ENCODE measurements at regions not wholly inside any gene's neighbourhood (a gene's known extent, or its start where the extent isn't known, plus 50 kb on each side); places are given as distances from the start of the nearest gene placed in this dataset.

- Histone ChIP-seq H3K4me3 (ENCODE audit: low read depth, low read length) (no peak overlapping the region), H3K9me3 (ENCODE audit: control insufficient read depth, insufficient read depth, low read length) (no peaks in the 10 kb centered on the region), H3K27ac (ENCODE audit: low read depth, low read length) (no peak overlapping the region), H3K27me3 (ENCODE audit: control insufficient read depth, insufficient read depth, low read length) (no peaks in the 10 kb centered on the region)
- DNase-seq (ENCODE audit: low read depth, low spot score), result no peak
- POLR2A ChIA-PET, result no interaction called here
- CTCF ChIA-PET, result no interaction called here
- TF ChIP-seq CTCF (IDR thresholded peaks at IDR 0.05; ENCODE audit: low read depth, low read length), result no peak
These were observed 283.4 kb upstream of the PTGER4 start for GRCh38 chr5:40396317-40396716.

GRCh38 chr5:40395251-40395650 is 284.5 kb upstream of the PTGER4 start:
- TF ChIP-seq CTCF (IDR thresholded peaks at IDR 0.05; ENCODE audit: low read depth, low read length), result no peak
- Histone ChIP-seq H3K27ac (ENCODE audit: low read depth, low read length) (no peak overlapping the region), H3K27me3 (ENCODE audit: control insufficient read depth, insufficient read depth, low read length) (no peaks in the 10 kb centered on the region), H3K9me3 (ENCODE audit: control insufficient read depth, insufficient read depth, low read length) (no peaks in the 10 kb centered on the region), H3K4me3 (ENCODE audit: low read depth, low read length) (no peak overlapping the region)
- ChIA-PET CTCF (interaction anchor here (0.5 kb wide), 1 partner anchor 50 kb away, joined by 3 read pairs; no protein-coding TSS in a partner anchor), POLR2A (no interaction called here)
- DNase-seq (ENCODE audit: low read depth, low spot score), result no peak

GRCh38 chr5:40394698-40395097 is 285.0 kb upstream of the PTGER4 start:
- H3K9me3 ChIP-seq (ENCODE audit: control insufficient read depth, insufficient read depth, low read length), result no peaks in the 10 kb centered on the region
- H3K4me3 ChIP-seq (ENCODE audit: low read depth, low read length), result no peak overlapping the region
- DNase-seq (ENCODE audit: low read depth, low spot score), result no peak
- TF ChIP-seq CTCF (IDR thresholded peaks at IDR 0.05; ENCODE audit: low read depth, low read length), result no peak
- no peaks in the 10 kb centered on the region for H3K27me3 ChIP-seq (ENCODE audit: control insufficient read depth, insufficient read depth, low read length)
- POLR2A ChIA-PET, result no interaction called here
- CTCF ChIA-PET, result no interaction called here
- H3K27ac ChIP-seq (ENCODE audit: low read depth, low read length), result no peak overlapping the region

GRCh38 chr5:40391642-40392041 is 288.1 kb upstream of the PTGER4 start:
- no peak for TF ChIP-seq CTCF (IDR thresholded peaks at IDR 0.05; ENCODE audit: low read depth, low read length)
- ChIA-PET CTCF (no interaction called here), POLR2A (no interaction called here)
- DNase-seq (ENCODE audit: low read depth, low spot score), result no peak
- no peaks in the 10 kb centered on the region for H3K9me3 ChIP-seq (ENCODE audit: control insufficient read depth, insufficient read depth, low read length)
- no peaks in the 10 kb centered on the region for H3K27me3 ChIP-seq (ENCODE audit: control insufficient read depth, insufficient read depth, low read length)
- no peak overlapping the region for H3K4me3 ChIP-seq (ENCODE audit: low read depth, low read length)
- H3K27ac ChIP-seq (ENCODE audit: low read depth, low read length), result no peak overlapping the region

- POLR2A ChIA-PET, result no interaction called here
- Histone ChIP-seq H3K9me3 (ENCODE audit: control insufficient read depth, insufficient read depth, low read length) (no peaks in the 10 kb centered on the region), H3K27ac (ENCODE audit: low read depth, low read length) (no peak overlapping the region), H3K4me3 (ENCODE audit: low read depth, low read length) (no peak overlapping the region), H3K27me3 (ENCODE audit: control insufficient read depth, insufficient read depth, low read length) (no peaks in the 10 kb centered on the region)
- no peak for DNase-seq (ENCODE audit: low read depth, low spot score)
- TF ChIP-seq CTCF (IDR thresholded peaks at IDR 0.05; ENCODE audit: low read depth, low read length), result no peak
- CTCF ChIA-PET, result no interaction called here
These were observed 289.2 kb upstream of the PTGER4 start for GRCh38 chr5:40390281-40391149.

Measured in AG04450 (cell line).